H9 (cell line): ENCODE measurements at regions not wholly inside any gene's neighbourhood (a gene's known extent, or its start where the extent isn't known, plus 50 kb on each side); places are given as distances from the start of the nearest gene placed in this dataset.
A peak's percentile ranks its signal among the peaks of the same experiment; 100 is the strongest.

ENCODE experiments used
- DNase-seq: peaks from one replicate; pipeline ENCODE4 v3.0.0-alpha.2; 2017
- H2AFZ ChIP-seq: one replicate; pipeline ENCODE4 v1.6.1; 2013; ENCODE audit warnings: mild to moderate bottlenecking, low read length, control low read depth, moderate library complexity
- H2AK5ac ChIP-seq: 2 replicates; pipeline ENCODE4 v1.6.1; 2013; ENCODE audit warnings: low read length, control low read depth, mixed read lengths; ENCODE audit not compliant: insufficient read length
- H2BK120ac ChIP-seq: one replicate; pipeline ENCODE4 v1.6.1; 2013; ENCODE audit warnings: low read depth, mild to moderate bottlenecking, low read length, control low read depth, inconsistent platforms; ENCODE audit not compliant: poor library complexity, severe bottlenecking
- H2BK12ac ChIP-seq: 2 replicates; pipeline ENCODE4 v1.6.1; 2013; ENCODE audit warnings: low read length, control low read depth, mixed read lengths, low read depth; ENCODE audit not compliant: insufficient read length
- H2BK15ac ChIP-seq: 2 replicates; pipeline ENCODE4 v1.6.1; 2013; ENCODE audit warnings: low read depth, low read length, control low read depth
- H2BK20ac ChIP-seq: one replicate; pipeline ENCODE4 v1.6.1; 2013; ENCODE audit warnings: low read depth, mild to moderate bottlenecking, low read length, control low read depth, inconsistent platforms; ENCODE audit not compliant: poor library complexity, severe bottlenecking
- H2BK5ac ChIP-seq: 2 replicates; pipeline ENCODE4 v1.6.1; 2013; ENCODE audit warnings: low read length, control low read depth, mixed read lengths; ENCODE audit not compliant: insufficient read length
- H3K14ac ChIP-seq: 2 replicates; pipeline ENCODE4 v1.6.1; 2013; ENCODE audit warnings: low read length, control low read depth; ENCODE audit not compliant: insufficient read depth
- H3K18ac ChIP-seq: 2 replicates; pipeline ENCODE4 v1.6.1; 2013; ENCODE audit warnings: low read depth, mild to moderate bottlenecking, mixed read lengths, low read length, control low read depth; ENCODE audit not compliant: insufficient read length
- H3K23ac ChIP-seq: 2 replicates; pipeline ENCODE4 v1.6.1; 2013; ENCODE audit warnings: low read length, control low read depth, mixed read lengths, low read depth; ENCODE audit not compliant: insufficient read length
- H3K23me2 ChIP-seq: 2 replicates; pipeline ENCODE4 v1.6.1; 2013; ENCODE audit warnings: low read depth, mild to moderate bottlenecking, mixed read lengths, low read length, control low read depth; ENCODE audit not compliant: insufficient read length, poor library complexity, severe bottlenecking
- H3K27ac ChIP-seq: 2 replicates; pipeline ENCODE4 v1.5.1; 2013; ENCODE audit warnings: low read length, control low read depth, mixed read lengths, low read depth; ENCODE audit not compliant: insufficient read length
- H3K27me3 ChIP-seq: 2 replicates; pipeline ENCODE4 v1.6.1; 2013; ENCODE audit warnings: low read length, control low read depth, inconsistent platforms; ENCODE audit not compliant: insufficient read depth
- H3K4ac ChIP-seq: 2 replicates; pipeline ENCODE4 v1.6.1; 2013; ENCODE audit warnings: low read depth, mild to moderate bottlenecking, control low read depth, inconsistent platforms, low read length, moderate library complexity
- H3K4me1 ChIP-seq: 2 replicates; pipeline ENCODE4 v1.6.1; 2013; ENCODE audit warnings: low read length, control low read depth, inconsistent platforms; ENCODE audit not compliant: insufficient read depth
- H3K4me2 ChIP-seq: 2 replicates; pipeline ENCODE4 v1.6.1; 2013; ENCODE audit warnings: low read length, control low read depth, mixed read lengths; ENCODE audit not compliant: insufficient read length, insufficient read depth
- H3K56ac ChIP-seq: 2 replicates; pipeline ENCODE4 v1.6.1; 2013; ENCODE audit warnings: low read depth, mild to moderate bottlenecking, mixed read lengths, low read length, control low read depth; ENCODE audit not compliant: insufficient read length
- H3K79me1 ChIP-seq: 2 replicates; pipeline ENCODE4 v1.6.1; 2013; ENCODE audit warnings: low read depth, mild to moderate bottlenecking, moderate library complexity, low read length, control low read depth, inconsistent platforms; ENCODE audit not compliant: insufficient read depth, poor library complexity, severe bottlenecking
- H3K79me2 ChIP-seq: 2 replicates; pipeline ENCODE4 v1.6.1; 2013; ENCODE audit warnings: low read length, control low read depth, inconsistent platforms; ENCODE audit not compliant: insufficient read depth
- H3K9ac ChIP-seq: 2 replicates; pipeline ENCODE4 v1.6.1; 2013; ENCODE audit warnings: low read length, control low read depth, mixed read lengths; ENCODE audit not compliant: insufficient read length; ENCODE audit errors: extremely low read depth
- H3K9me3 ChIP-seq: one replicate; pipeline ENCODE4 v1.6.1; 2013; ENCODE audit warnings: low read depth, low read length, inconsistent platforms; ENCODE audit not compliant: control insufficient read depth
- H3T11ph ChIP-seq: one replicate; pipeline ENCODE4 v1.6.1; 2013; ENCODE audit warnings: mild to moderate bottlenecking, low read length, control low read depth, inconsistent platforms
- H4K20me1 ChIP-seq: one replicate; pipeline ENCODE4 v1.6.1; 2013; ENCODE audit not compliant: control insufficient read depth, insufficient read length, insufficient read depth
- H4K5ac ChIP-seq: 2 replicates; pipeline ENCODE4 v1.6.1; 2013; ENCODE audit warnings: low read depth, mild to moderate bottlenecking, mixed read lengths, low read length, control low read depth; ENCODE audit not compliant: insufficient read length
- H4K8ac ChIP-seq: replicated peaks from 2 replicates; pipeline ENCODE4 v1.6.1; 2013; ENCODE audit warnings: low read length, control low read depth, mixed read lengths, low read depth; ENCODE audit not compliant: insufficient read length
- H4K91ac ChIP-seq: 2 replicates; pipeline ENCODE4 v1.6.1; 2013; ENCODE audit warnings: low read depth, mild to moderate bottlenecking, moderate library complexity, mixed read lengths, low read length, control low read depth; ENCODE audit not compliant: insufficient read length
- H3K27ac Mint-ChIP-seq, 3 experiments: 2 replicates in 2 of 3; 3 replicates in 1 of 3; pipeline ENCODE4 v1.8.0; 2020 to 2021; ENCODE audit warnings: mixed read lengths in 3 of 3, mild to moderate bottlenecking in 1 of 3, moderate library complexity in 1 of 3
- H3K27me3 Mint-ChIP-seq: 2 replicates; pipeline ENCODE4 v1.8.0; 2021; ENCODE audit warnings: low read depth, mild to moderate bottlenecking, moderate library complexity, mixed read lengths
- H3K36me3 Mint-ChIP-seq, 3 experiments: 2 replicates in 2 of 3; 3 replicates in 1 of 3; pipeline ENCODE4 v1.8.0; 2020 to 2021; ENCODE audit warnings: low read depth in 3 of 3, mixed read lengths in 3 of 3; ENCODE audit not compliant: insufficient read depth in 1 of 3
- H3K4me1 Mint-ChIP-seq, 2 experiments: 2 replicates each; pipeline ENCODE4 v1.8.0; 2020; ENCODE audit warnings: mixed read lengths in 2 of 2
- H3K4me3 Mint-ChIP-seq, 2 experiments: 2 replicates in 1 of 2; 3 replicates in 1 of 2; pipeline ENCODE4 v1.8.0; 2020 to 2021; ENCODE audit warnings: mild to moderate bottlenecking in 2 of 2, mixed read lengths in 2 of 2, moderate library complexity in 1 of 2
- H3K9me3 Mint-ChIP-seq, 2 experiments: 2 replicates in 1 of 2; 3 replicates in 1 of 2; pipeline ENCODE4 v1.8.0; 2020; ENCODE audit warnings: mild to moderate bottlenecking in 2 of 2, mixed read lengths in 2 of 2, moderate library complexity in 1 of 2
- CTCF ChIP-seq: fragments of 200-600 bp; sonication (generic); conservative IDR thresholded peaks from 3 replicates; pipeline ENCODE4 v1.8.0; 2021; ENCODE audit warnings: antibody characterized with exemption, mild to moderate bottlenecking
- WGBS: extraction: QIAGEN DNeasy Blood & Tissue Kit; methylation state at CpG from one replicate; pipeline ENCODE4 v1.1.7; 2013; ENCODE audit warnings: missing lambda C conversion rate, low lambda C conversion rate, mixed read lengths; ENCODE audit not compliant: insufficient read length; ENCODE audit errors: extremely low coverage; 5-methylcytosine and 5-hydroxymethylcytosine counted together

DNA sequence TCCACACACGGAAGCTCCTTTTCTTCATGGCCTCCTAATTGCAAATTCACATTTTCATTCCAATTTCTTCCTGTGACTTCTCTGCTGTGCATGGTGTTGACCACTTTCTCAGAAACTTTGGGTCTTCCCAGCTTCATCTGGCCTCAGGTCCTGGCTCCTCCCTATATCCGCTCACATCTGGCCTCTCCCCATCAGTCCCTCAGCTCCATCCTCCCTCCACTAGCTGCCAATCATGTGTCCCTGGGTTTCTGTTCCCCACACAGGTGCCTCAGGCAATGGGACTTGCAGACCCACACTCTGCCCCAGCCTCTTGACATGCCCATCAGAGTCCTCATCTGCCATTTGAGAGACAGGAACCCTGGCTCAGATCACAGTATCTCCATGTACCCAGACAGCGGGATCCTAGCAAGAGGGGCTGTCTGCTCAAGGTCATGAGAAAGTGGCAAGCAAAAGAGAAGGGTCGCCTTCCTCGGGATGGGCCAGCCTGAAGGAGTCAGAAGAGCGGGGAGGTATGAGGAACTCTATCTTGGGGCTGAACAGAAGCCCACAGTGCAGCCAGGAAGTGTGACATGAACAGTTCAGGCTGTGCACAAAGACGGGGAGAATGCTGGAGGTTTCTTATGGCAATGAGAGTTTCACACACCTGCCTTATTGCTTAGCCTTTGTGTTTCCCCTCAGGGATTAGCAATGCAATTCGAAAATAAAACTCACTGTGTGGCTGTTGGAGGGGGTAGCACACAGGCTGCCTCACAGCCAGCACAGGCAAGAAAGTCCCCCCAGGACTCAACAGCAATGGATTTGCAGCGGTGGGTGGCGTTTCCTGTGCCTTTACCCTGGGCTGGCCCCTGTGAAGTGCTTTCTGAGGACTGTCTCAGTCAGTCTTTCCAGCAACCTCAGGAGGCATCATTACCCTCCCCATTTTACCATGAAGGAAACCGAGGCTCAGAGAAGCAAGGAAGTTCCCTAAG is 69.5 kb downstream of the COPS8 start:
- H3K4ac ChIP-seq, result no peak overlapping the region
- H3T11ph ChIP-seq, result no peak overlapping the region
- H3K27me3 ChIP-seq, result no peaks in the 10 kb centered on the region
- peaks cover 0 to under 1% of the 10 kb centered on the region in 2 experiments; a peak in 1 of 5 replicates for H3K9me3 Mint-ChIP-seq
- no peak overlapping the region for H4K91ac ChIP-seq
- no peak overlapping the region for H3K23ac ChIP-seq
- peak overlapping the region; percentile 25 for H2AK5ac ChIP-seq
- no peak for DNase-seq
- no peak overlapping the region for H3K27ac ChIP-seq
- H3K27me3 Mint-ChIP-seq, result peaks cover 2% of the 10 kb centered on the region
- no peak overlapping the region for H3K18ac ChIP-seq
- no peak overlapping the region for H2BK20ac ChIP-seq
- H2BK5ac ChIP-seq, result no peak overlapping the region
- H4K5ac ChIP-seq, result no peak overlapping the region
- peak overlapping the region in 1 of 3 experiments; percentile 42; a peak in 2 of 7 replicates for H3K27ac Mint-ChIP-seq
- no peak overlapping the region for H3K56ac ChIP-seq
- peak overlapping the region in 1 of 2 experiments; percentile 15; a peak in 2 of 5 replicates for H3K4me3 Mint-ChIP-seq
- no peak overlapping the region for H2AFZ ChIP-seq
- no peak overlapping the region for H3K4me2 ChIP-seq
- peaks cover 5 to 7% of the 10 kb centered on the region in 2 experiments for H3K4me1 Mint-ChIP-seq
- H3K79me2 ChIP-seq, result no peaks in the 10 kb centered on the region
- WGBS, result no CpG with 5 or more reads among the region's 11 CpGs
- no peaks in the 10 kb centered on the region for H4K20me1 ChIP-seq
- H2BK120ac ChIP-seq, result no peak overlapping the region
- no peak overlapping the region for H3K14ac ChIP-seq
- H3K23me2 ChIP-seq, result no peaks in the 10 kb centered on the region
- no peak for TF ChIP-seq CTCF
- H2BK12ac ChIP-seq, result no peak overlapping the region
- H3K9ac ChIP-seq, result no peak overlapping the region
- no peaks in the 10 kb centered on the region for H3K9me3 ChIP-seq
- H3K36me3 Mint-ChIP-seq, result peaks cover 0 to under 1% (median 0%) of the 10 kb centered on the region in 3 experiments; a peak in 1 of 7 replicates
- H3K4me1 ChIP-seq, result no peaks in the 10 kb centered on the region
- H4K8ac ChIP-seq, result no peak overlapping the region
- no peak overlapping the region for H2BK15ac ChIP-seq
- no peaks in the 10 kb centered on the region for H3K79me1 ChIP-seq
